OCI-LY7 (cell line): ENCODE measurements at regions not wholly inside any gene's neighbourhood (a gene's known extent, or its start where the extent isn't known, plus 50 kb on each side); places are given as distances from the start of the nearest gene placed in this dataset.

Experiments
- EZH2phosphoT487 ChIP-seq: fragments of 200-600 bp; sonication (generic); IDR thresholded peaks from 2 replicates; pipeline ENCODE4 v1.6.1; 2018; ENCODE audit warnings: low read depth, borderline replicate concordance, mild to moderate bottlenecking, mixed run types, antibody characterized with exemption, low read length, moderate library complexity, mixed read lengths
- TF ChIP-seq, protein P1 (sequence below): fragments of 200-600 bp; sonication (generic); conservative IDR thresholded peaks from 2 replicates; pipeline ENCODE4 v1.5.1; 2014; ENCODE audit warnings: mild to moderate bottlenecking, antibody characterized with exemption, low read length, moderate library complexity, mixed read lengths

DNA sequence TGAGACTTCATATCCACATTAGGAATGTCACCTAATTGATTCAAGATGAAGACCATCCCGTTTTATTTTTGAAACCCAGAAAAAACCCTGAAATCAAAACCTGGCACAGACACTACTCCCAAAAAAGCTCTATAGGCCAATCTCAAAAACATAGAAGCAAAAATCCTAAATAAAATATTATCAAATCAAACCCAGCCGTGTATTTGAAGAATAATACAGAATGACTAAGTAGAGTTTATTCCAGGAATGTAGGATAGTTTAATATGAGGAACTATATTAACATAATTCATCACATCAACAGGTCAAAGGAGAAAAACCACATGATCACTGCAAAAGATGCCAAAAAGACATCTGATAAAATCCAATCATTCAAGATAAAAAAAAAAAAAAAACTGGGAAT lies 167.1 kb downstream of the ACTL7B start:
- TF ChIP-seq, protein P1, sequence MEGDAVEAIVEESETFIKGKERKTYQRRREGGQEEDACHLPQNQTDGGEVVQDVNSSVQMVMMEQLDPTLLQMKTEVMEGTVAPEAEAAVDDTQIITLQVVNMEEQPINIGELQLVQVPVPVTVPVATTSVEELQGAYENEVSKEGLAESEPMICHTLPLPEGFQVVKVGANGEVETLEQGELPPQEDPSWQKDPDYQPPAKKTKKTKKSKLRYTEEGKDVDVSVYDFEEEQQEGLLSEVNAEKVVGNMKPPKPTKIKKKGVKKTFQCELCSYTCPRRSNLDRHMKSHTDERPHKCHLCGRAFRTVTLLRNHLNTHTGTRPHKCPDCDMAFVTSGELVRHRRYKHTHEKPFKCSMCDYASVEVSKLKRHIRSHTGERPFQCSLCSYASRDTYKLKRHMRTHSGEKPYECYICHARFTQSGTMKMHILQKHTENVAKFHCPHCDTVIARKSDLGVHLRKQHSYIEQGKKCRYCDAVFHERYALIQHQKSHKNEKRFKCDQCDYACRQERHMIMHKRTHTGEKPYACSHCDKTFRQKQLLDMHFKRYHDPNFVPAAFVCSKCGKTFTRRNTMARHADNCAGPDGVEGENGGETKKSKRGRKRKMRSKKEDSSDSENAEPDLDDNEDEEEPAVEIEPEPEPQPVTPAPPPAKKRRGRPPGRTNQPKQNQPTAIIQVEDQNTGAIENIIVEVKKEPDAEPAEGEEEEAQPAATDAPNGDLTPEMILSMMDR = no peak
- no peak for TF ChIP-seq EZH2phosphoT487
